AG04450 (cell line): ENCODE measurements at regions not wholly inside any gene's neighbourhood (a gene's known extent, or its start where the extent isn't known, plus 50 kb on each side); places are given as distances from the start of the nearest gene placed in this dataset.
A peak's percentile ranks its signal among the peaks of the same experiment; 100 is the strongest.

ENCODE experiments used
- CTCF ChIA-PET: fragments of 300-600, 350-600 bp; formaldehyde crosslinking; extraction: SDS; loops from one replicate; lab custom pipeline; 2022; ENCODE audit warnings: antibody characterized with exemption, inconsistent platforms; lab: Charles Lee
- POLR2A ChIA-PET: fragments of 350-600 bp; formaldehyde crosslinking; extraction: SDS; loops from one replicate; lab custom pipeline; 2021; ENCODE audit warnings: antibody characterized with exemption, inconsistent platforms; lab: Yijun Ruan, JAX
- DNase-seq: peaks from one replicate; pipeline ENCODE4 v3.0.0-alpha.2; 2011; ENCODE audit warnings: low read depth, low spot score
- H3K27ac ChIP-seq: one replicate; pipeline ENCODE4 v1.5.1; 2012; ENCODE audit warnings: low read depth, low read length, control low read depth
- H3K27me3 ChIP-seq: one replicate; pipeline ENCODE4 v1.6.0; 2012; ENCODE audit warnings: low read length; ENCODE audit not compliant: control insufficient read depth, insufficient read depth
- H3K4me3 ChIP-seq: 2 replicates; pipeline ENCODE4 v1.5.1; 2011; ENCODE audit warnings: mild to moderate bottlenecking, low read depth, low read length, control low read depth
- H3K9me3 ChIP-seq: 2 replicates; pipeline ENCODE4 v1.5.1; 2012; ENCODE audit warnings: low read length; ENCODE audit not compliant: control insufficient read depth, insufficient read depth
- CTCF ChIP-seq: IDR thresholded peaks from 2 replicates; pipeline ENCODE4 v1.5.1; 2011; ENCODE audit warnings: low read depth, low read length, control low read depth, inconsistent platforms

- ChIA-PET POLR2A (no interaction called here), CTCF (interaction anchor here (1.0 kb wide), 1 partner anchor 81 kb away, joined by 3 read pairs; no protein-coding TSS in a partner anchor)
- no peak for TF ChIP-seq CTCF
- Histone ChIP-seq H3K9me3 (no peaks in the 10 kb centered on the region), H3K27me3 (no peaks in the 10 kb centered on the region), H3K4me3 (no peak overlapping the region), H3K27ac (no peak overlapping the region)
- no peak for DNase-seq
Measured at GRCh38 chr1:185514311-185514710, 197.3 kb upstream of the IVNS1ABP start.

GRCh38 chr1:185512442-185512841 lies 195.4 kb upstream of the IVNS1ABP start:
- no peak for TF ChIP-seq CTCF
- POLR2A ChIA-PET, result no interaction called here
- Histone ChIP-seq H3K27me3 (no peaks in the 10 kb centered on the region), H3K9me3 (no peaks in the 10 kb centered on the region), H3K4me3 (no peak overlapping the region), H3K27ac (no peak overlapping the region)
- DNase-seq, result no peak
- CTCF ChIA-PET, result interaction anchor here (0.6 kb wide), 2 partner anchors 16 to 84 kb away, joined by 3 to 6 read pairs; no protein-coding TSS in a partner anchor

- no peaks in the 10 kb centered on the region for H3K27me3 ChIP-seq
- ChIA-PET POLR2A (no interaction called here), CTCF (interaction anchor here (1.3 kb wide), 1 partner anchor 263 kb away, joined by 3 read pairs; no protein-coding TSS in a partner anchor)
- no peak overlapping the region for H3K4me3 ChIP-seq
- no peaks in the 10 kb centered on the region for H3K9me3 ChIP-seq
- no peak for TF ChIP-seq CTCF
- no peak overlapping the region for H3K27ac ChIP-seq
- DNase-seq, result no peak
Measured at GRCh38 chr1:185501099-185501498, 184.1 kb upstream of the IVNS1ABP start.

GRCh38 chr1:185500001-185500626 lies 183.1 kb upstream of the IVNS1ABP start:
- no peak overlapping the region for H3K27ac ChIP-seq

More at GRCh38 chr1:185500001-185500626, 183.1 kb upstream of the IVNS1ABP start:
- no peak for TF ChIP-seq CTCF
- Histone ChIP-seq H3K9me3 (no peaks in the 10 kb centered on the region), H3K27me3 (no peaks in the 10 kb centered on the region), H3K4me3 (no peak overlapping the region)
- ChIA-PET POLR2A (no interaction called here), CTCF (no interaction called here)
- DNase-seq, result peak; percentile 74
